ENCODE measurements at regions not wholly inside any gene's neighbourhood (a gene's known extent, or its start where the extent isn't known, plus 50 kb on each side); places are given as distances from the start of the nearest gene placed in this dataset.
"Not testable (repeated sequence)": the region's sequence is repeated elsewhere in the genome, so short reads cannot be mapped to it uniquely, and the experiment has no call there.

GRCh38 chrX:8003147-8003883, 76.1 kb upstream of the PNPLA4 start:
- no peak for DNase-seq (ENCODE audit: low read depth, low spot score)
- peaks cover 4% of the 10 kb centered on the region for H3K36me3 Mint-ChIP-seq (ENCODE audit: low read depth)
- no peak for TF ChIP-seq CTCF (conservative IDR thresholded peaks at IDR 0.05)
- no peak overlapping the region for H3K4me3 Mint-ChIP-seq
- peaks cover 2% of the 10 kb centered on the region for H3K9me3 Mint-ChIP-seq
- no peak overlapping the region for H3K27ac Mint-ChIP-seq (ENCODE audit: unreplicated experiment)
- no peaks in the 10 kb centered on the region for H3K27me3 Mint-ChIP-seq (ENCODE audit: low read depth)
- no peaks in the 10 kb centered on the region for H3K4me1 Mint-ChIP-seq

- H3K27ac Mint-ChIP-seq (ENCODE audit: unreplicated experiment): no peak overlapping the region
These were observed 69.6 kb upstream of the PNPLA4 start for GRCh38 chrX:7996851-7997250.

GRCh38 chrX:7996414-7996813, 69.2 kb upstream of the PNPLA4 start:
- Mint-ChIP-seq H3K36me3 (ENCODE audit: low read depth) (no peaks in the 10 kb centered on the region), H3K27me3 (ENCODE audit: low read depth) (no peaks in the 10 kb centered on the region), H3K27ac (ENCODE audit: unreplicated experiment) (no peak overlapping the region), H3K4me3 (no peak overlapping the region), H3K9me3 (no peaks in the 10 kb centered on the region), H3K4me1 (no peaks in the 10 kb centered on the region)
- TF ChIP-seq CTCF (conservative IDR thresholded peaks at IDR 0.05): peak; percentile 91
- DNase-seq (ENCODE audit: low read depth, low spot score): peak; percentile 53

More at GRCh38 chrX:7996851-7997250, 69.6 kb upstream of the PNPLA4 start:
- no peaks in the 10 kb centered on the region for H3K9me3 Mint-ChIP-seq
- TF ChIP-seq CTCF (conservative IDR thresholded peaks at IDR 0.05): no peak
- DNase-seq (ENCODE audit: low read depth, low spot score): no peak
- H3K4me3 Mint-ChIP-seq: no peak overlapping the region
- H3K36me3 Mint-ChIP-seq (ENCODE audit: low read depth): no peaks in the 10 kb centered on the region
- H3K4me1 Mint-ChIP-seq: no peaks in the 10 kb centered on the region
- no peaks in the 10 kb centered on the region for H3K27me3 Mint-ChIP-seq (ENCODE audit: low read depth)

- no peak for DNase-seq (ENCODE audit: low read depth, low spot score)
- no peaks in the 10 kb centered on the region for H3K4me1 Mint-ChIP-seq
- TF ChIP-seq CTCF (conservative IDR thresholded peaks at IDR 0.05): no peak
- no peaks in the 10 kb centered on the region for H3K9me3 Mint-ChIP-seq
- H3K4me3 Mint-ChIP-seq: no peak overlapping the region
- H3K27ac Mint-ChIP-seq (ENCODE audit: unreplicated experiment): no peak overlapping the region
- no peaks in the 10 kb centered on the region for H3K36me3 Mint-ChIP-seq (ENCODE audit: low read depth)
- no peaks in the 10 kb centered on the region for H3K27me3 Mint-ChIP-seq (ENCODE audit: low read depth)
These were observed 66.7 kb upstream of the PNPLA4 start for GRCh38 chrX:7993873-7994272.

GRCh38 chrX:7988013-7988759, 61.0 kb upstream of the PNPLA4 start:
- H3K27ac Mint-ChIP-seq (ENCODE audit: unreplicated experiment); H3K27me3 Mint-ChIP-seq (ENCODE audit: low read depth); DNase-seq (ENCODE audit: low read depth, low spot score); H3K4me1 Mint-ChIP-seq; H3K9me3 Mint-ChIP-seq; H3K4me3 Mint-ChIP-seq; H3K36me3 Mint-ChIP-seq (ENCODE audit: low read depth): not testable (repeated sequence)
